Activated CD4-positive, alpha-beta T cell treated with anti-CD3 and anti-CD28 coated beads for 24 hours (primary cell): ENCODE measurements at regions not wholly inside any gene's neighbourhood (a gene's known extent, or its start where the extent isn't known, plus 50 kb on each side); places are given as distances from the start of the nearest gene placed in this dataset.

ENCODE experiments used
- DNase-seq, 2 donors: peaks; one replicate each; pipeline ENCODE4 v3.0.0-alpha.2; 2020; ENCODE audit warnings: low read depth in 2 of 2

- DNase-seq = no peak
Measured at GRCh38 chr13:103168901-103169508, 102.8 kb upstream of the SLC10A2 start.

GRCh38 chr13:103164251-103164650 lies 98.0 kb upstream of the SLC10A2 start:
- no peak for DNase-seq

DNA sequence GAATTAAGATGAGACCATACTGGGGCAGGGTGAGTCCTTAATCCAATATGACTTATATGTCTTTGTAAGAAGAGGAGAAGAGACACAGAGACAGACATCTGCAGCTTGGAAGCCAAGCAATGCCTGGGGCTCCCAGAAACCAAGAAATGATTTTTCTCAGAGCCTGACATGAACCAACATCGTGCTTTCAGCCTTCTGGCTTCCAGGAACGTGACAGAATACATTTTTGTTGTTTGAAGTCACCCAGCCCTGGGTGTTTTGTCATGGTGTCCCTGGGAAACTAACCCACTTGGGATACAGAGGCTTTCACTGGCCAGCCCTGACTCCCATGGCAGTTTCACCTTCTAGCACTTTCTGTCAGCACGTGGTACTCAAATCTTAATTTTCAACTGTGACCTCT lies 95.3 kb upstream of the SLC10A2 start:
- DNase-seq = no peak

DNA sequence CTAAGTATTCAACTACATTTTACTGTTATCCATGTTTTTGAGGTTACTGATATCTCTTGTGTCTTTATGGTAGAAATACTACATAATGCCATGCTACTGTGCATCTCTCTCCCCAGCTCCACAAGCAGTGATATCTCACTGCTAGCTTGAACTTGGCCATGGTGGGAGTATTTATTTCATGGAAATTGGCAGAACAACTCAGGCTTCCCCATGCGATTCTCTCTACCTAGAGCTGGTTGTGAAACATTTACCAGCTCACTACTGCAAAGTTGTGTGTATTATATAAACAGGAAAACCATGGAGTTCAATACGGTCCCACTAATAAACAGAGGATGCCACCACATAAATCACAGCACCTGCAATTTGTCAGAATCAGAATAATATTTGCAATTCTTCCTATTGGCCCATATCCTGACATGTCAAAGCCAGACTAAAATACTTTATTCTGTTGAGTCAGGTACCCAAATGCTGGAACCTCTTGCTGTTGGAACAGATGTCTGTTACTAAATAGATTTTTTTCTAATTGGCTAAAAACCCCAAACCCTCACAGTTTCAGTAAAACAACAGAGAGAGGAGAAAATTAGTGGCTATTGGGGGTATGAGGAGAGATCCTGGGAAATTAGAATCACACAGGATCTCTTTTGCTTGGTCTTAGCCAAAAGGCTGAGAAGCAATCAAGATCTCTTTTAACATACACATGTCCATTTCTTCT lies 91.4 kb upstream of the SLC10A2 start:
- DNase-seq = no peak

- no peak for DNase-seq
Measured at GRCh38 chr13:103157016-103157415, 90.8 kb upstream of the SLC10A2 start.

DNA sequence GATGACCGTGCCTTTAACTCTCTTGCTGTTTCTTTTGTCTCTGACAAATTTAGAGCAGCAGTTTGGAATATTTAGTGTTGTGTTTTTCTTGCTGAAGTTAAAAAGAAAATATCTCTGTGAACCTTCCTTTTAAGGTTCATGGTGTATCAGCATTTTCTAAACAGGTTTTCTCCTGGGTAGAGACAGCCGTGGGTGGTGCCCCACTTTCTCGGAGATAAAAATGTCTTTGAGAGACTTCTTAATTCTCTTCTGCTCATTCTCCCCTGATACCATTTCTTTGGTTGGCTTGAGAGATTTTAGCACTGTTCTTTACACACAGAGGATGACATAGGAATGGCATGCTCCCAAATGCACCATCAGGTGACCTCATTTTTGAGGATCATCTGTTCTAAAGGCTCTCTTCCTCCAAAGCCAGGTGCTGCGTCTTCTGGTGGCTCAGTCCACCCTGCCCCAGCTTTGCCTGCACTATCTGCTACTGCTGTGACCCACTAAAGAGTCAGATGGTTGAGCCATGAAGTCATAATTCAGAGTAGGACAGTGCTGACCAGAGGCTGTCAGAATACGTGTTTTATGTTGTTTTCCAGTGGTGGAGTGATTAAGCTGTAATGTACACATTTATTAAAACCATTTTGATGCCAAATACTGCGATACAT lies 90.3 kb upstream of the SLC10A2 start:
- DNase-seq = no peak

DNA sequence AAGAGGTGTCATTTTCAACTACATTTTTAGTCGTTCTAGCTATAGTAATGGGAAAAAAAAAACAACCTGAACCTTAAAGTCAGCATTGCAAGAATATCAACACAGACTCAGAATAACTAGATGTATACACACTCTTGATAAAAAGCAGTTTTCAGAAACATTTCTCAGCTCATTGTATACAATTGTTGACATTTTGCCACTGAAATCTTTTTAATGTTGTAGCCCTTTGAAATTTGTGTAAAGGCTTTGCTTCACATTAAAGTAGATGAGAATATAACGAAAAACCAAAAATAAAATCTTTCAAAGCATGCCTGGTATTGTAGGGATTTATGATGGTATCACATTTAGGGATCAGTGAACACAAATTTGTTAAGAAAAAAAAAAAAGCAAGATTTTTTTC lies 87.2 kb upstream of the SLC10A2 start:
- no peak for DNase-seq

GRCh38 chr13:103147961-103148360 lies 81.7 kb upstream of the SLC10A2 start:
- no peak for DNase-seq

DNA sequence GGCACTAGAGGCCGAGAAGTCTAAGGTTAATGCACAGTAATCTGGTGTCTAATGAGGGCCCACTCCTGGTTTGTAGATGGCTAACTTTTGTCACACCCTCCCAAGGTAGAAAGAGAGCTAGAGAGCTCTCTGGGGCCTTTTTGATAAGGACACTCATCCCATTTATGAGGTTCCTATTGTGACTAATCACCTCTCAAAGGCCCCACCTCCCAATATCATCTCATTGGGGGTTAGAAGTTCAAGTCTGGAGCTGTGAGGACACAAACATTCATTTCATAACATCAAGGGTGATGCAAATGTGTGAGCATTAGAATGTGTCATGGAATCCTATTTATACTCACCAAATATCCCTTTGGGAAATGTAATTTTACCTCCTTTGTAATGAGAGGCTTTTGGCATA lies 79.2 kb upstream of the SLC10A2 start:
- no peak for DNase-seq

DNA sequence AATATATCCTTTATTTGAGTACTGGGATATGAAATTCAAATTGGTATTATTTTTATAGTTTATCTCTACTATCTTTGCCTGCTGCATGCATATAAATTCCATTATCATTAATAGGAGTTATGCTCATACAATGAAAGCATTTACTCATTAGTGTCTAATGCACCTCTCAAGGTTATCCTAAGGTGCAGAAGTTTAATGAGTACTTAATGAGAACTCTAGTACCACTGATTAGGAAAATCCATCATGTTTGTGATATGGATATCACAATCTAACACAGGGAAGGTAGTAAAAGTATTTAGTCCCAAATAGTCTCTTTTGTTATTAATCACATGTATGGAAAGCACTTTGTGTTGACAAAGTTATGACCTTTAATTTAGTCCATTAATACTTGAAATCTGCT lies 77.2 kb upstream of the SLC10A2 start:
- no peak for DNase-seq

GRCh38 chr13:103142151-103142550 lies 75.9 kb upstream of the SLC10A2 start:
- DNase-seq = no peak

GRCh38 chr13:103140001-103140671 lies 73.9 kb upstream of the SLC10A2 start:
- no peak for DNase-seq

DNA sequence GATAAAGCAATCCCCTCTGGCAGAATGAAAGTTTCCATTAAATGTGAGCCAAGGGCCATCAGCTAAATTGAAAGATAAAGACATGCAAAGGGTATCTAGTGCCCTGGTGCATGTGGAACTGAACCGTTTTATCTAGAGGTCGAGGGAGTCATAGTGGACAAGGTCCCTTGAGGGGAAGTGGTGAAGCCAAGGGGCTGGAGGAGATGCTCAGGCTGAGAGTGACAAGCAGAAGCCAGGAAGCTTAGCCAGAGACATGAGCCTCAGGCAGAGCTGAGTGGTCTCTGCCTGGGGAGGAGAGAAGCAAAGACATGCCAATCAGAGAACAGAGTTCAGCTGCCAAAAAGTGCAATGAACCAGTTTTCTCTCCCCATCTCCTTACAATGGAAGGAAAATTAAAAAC lies 68.1 kb upstream of the SLC10A2 start:
- no peak for DNase-seq

DNA sequence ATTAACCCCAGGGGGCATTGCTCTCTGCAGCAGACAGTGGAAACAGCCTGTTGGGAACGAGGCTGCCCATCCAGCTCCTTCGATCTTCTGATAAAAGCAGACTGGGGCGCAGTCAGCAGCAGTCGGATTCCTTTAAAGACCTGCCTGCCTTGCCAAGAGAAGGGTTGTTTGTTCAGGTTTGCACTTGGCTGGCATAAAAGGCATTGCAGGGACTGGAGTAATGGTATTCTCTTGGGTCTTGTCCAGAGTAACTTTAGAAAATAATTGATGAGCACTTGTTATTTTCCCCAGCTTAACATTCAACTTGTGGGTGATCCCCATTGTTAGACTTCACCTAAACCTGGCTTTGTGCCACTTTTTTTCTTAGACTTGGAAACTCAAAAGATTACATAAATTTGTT lies 67.3 kb upstream of the SLC10A2 start:
- no peak for DNase-seq

GRCh38 chr13:103130681-103131210 lies 64.5 kb upstream of the SLC10A2 start:
- DNase-seq = no peak

GRCh38 chr13:103130146-103130545 lies 63.9 kb upstream of the SLC10A2 start:
- no peak for DNase-seq
